T-helper 2 cell treated with Interferon-gamma antibody and Interleukin-4, amounts not matched to agents 5 μg/mL and 100 μg/mL, for 36 hours (primary cell): ENCODE measurements at regions not wholly inside any gene's neighbourhood (a gene's known extent, or its start where the extent isn't known, plus 50 kb on each side); places are given as distances from the start of the nearest gene placed in this dataset.
"Not testable (repeated sequence)": the region's sequence is repeated elsewhere in the genome, so short reads cannot be mapped to it uniquely, and the experiment has no call there.

Experiments used
- DNase-seq: peaks from one replicate; pipeline ENCODE4 v3.0.0; 2021; ENCODE audit warnings: low spot score
- H3K27ac Mint-ChIP-seq: one replicate; pipeline ENCODE4 v1.8.0; 2021; ENCODE audit warnings: mild to moderate bottlenecking, mixed read lengths
- H3K27me3 Mint-ChIP-seq: one replicate; pipeline ENCODE4 v1.8.0; 2021; ENCODE audit warnings: low read depth, mixed read lengths
- H3K36me3 Mint-ChIP-seq: one replicate; pipeline ENCODE4 v1.8.0; 2021; ENCODE audit warnings: low read depth, mixed read lengths
- H3K4me1 Mint-ChIP-seq: one replicate; pipeline ENCODE4 v1.8.0; 2021; ENCODE audit warnings: low read depth, mixed read lengths
- H3K4me3 Mint-ChIP-seq: one replicate; pipeline ENCODE4 v1.8.0; 2022; ENCODE audit warnings: mild to moderate bottlenecking, moderate library complexity, mixed read lengths
- H3K9me3 Mint-ChIP-seq: one replicate; pipeline ENCODE4 v1.8.0; 2021; ENCODE audit warnings: mixed read lengths

DNA sequence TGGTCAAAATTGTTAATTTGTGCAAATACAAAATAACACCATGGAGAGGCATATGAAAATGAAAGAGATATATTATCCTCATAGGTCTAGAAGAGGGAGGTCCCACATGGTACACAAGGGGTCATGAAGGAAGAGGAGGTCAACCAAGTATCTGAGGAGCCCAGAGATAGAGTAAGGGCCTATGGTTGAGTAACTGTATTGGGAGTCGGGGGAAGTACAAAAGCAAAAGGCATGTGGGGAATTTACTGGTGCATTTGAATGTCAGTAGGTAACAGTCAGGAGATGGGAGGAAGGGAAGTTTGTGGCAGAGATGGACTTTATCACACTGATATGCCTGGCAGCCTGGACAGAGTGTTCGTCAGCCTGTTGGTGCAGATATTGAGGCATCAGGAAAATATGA is 1113.7 kb downstream of the OTOL1 start:
- no peak for DNase-seq
- Mint-ChIP-seq H3K4me1 (no peaks in the 10 kb centered on the region), H3K36me3 (no peaks in the 10 kb centered on the region), H3K27me3 (no peaks in the 10 kb centered on the region), H3K9me3 (peaks cover 5% of the 10 kb centered on the region), H3K4me3 (no peak overlapping the region), H3K27ac (no peak overlapping the region)

- no peak for DNase-seq
- H3K36me3 Mint-ChIP-seq, result no peaks in the 10 kb centered on the region
- H3K4me1 Mint-ChIP-seq, result no peaks in the 10 kb centered on the region
- no peaks in the 10 kb centered on the region for H3K27me3 Mint-ChIP-seq
- no peak overlapping the region for H3K4me3 Mint-ChIP-seq
- H3K9me3 Mint-ChIP-seq, result peaks cover 5% of the 10 kb centered on the region
- H3K27ac Mint-ChIP-seq, result no peak overlapping the region
Measured at GRCh38 chr3:162612991-162613390, 1116.4 kb downstream of the OTOL1 start.

DNA sequence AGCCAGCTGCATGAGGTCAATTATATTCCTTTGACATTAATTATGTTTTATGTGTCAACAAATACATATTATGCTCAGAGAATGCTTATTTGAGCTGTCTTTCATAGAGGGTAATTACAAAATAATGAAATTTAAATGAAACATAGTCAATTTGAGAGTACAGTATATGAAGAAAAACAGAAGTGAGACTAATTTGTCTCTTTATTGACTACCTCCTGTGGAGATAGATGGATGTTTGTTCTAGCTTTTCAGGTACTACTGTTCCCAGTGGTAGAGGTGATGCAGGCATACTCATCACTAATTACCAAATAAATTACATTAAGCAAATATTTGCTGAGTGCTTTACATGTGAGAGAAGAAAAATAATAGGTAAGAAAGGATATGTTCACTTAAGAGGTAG is 1129.6 kb downstream of the OTOL1 start:
- H3K9me3 Mint-ChIP-seq, result peaks cover 9% of the 10 kb centered on the region

DNA sequence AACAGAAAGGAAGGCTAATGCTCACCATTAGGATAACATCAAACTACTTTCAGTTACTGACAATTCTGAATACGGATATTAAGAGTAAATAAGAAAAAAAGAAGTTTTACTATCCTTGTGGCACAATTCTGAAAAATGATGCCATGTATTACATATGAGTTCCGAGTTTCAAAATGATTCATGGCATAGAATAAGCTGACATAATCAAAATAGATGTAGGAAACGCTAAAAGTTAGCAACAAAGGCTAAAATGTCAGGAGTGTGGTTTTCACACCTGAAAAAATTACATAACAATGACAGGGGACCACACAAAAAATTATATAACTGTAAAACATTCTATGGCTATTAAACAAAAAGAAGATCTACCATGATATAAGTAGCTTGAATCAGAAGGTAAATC is 1131.9 kb downstream of the OTOL1 start:
- Mint-ChIP-seq H3K36me3 (no peaks in the 10 kb centered on the region), H3K9me3 (peaks cover 4% of the 10 kb centered on the region), H3K27me3 (no peaks in the 10 kb centered on the region), H3K4me3 (no peak overlapping the region), H3K27ac (no peak overlapping the region), H3K4me1 (no peaks in the 10 kb centered on the region)
- DNase-seq, result no peak

More for the DNA sequence above, 1129.6 kb downstream of the OTOL1 start:
- Mint-ChIP-seq H3K4me3 (no peak overlapping the region), H3K4me1 (no peaks in the 10 kb centered on the region), H3K27me3 (no peaks in the 10 kb centered on the region), H3K36me3 (no peaks in the 10 kb centered on the region), H3K27ac (no peak overlapping the region)
- no peak for DNase-seq

DNA sequence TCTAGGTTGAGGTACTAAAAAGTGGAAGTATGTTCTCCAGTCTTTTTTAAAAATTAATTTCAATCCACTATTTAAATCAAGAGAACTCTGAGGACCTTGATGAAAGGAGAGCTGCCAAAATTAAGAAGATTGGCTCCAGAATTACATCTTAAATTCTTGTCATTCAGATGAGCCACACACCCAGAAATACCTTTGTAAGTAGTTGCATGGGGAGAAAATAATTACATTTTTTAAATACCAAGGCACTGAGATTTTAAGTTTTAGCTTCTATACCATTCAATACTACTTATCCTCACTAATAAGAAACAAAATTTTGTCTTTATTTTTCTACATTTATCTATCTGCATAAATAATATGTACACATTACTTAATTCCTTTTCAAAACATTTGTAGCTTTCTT is 1132.8 kb downstream of the OTOL1 start:
- no peaks in the 10 kb centered on the region for H3K27me3 Mint-ChIP-seq
- no peak overlapping the region for H3K27ac Mint-ChIP-seq
- H3K4me1 Mint-ChIP-seq, result no peaks in the 10 kb centered on the region
- H3K9me3 Mint-ChIP-seq, result no peaks in the 10 kb centered on the region
- no peaks in the 10 kb centered on the region for H3K36me3 Mint-ChIP-seq
- H3K4me3 Mint-ChIP-seq, result no peak overlapping the region
- DNase-seq, result no peak

DNA sequence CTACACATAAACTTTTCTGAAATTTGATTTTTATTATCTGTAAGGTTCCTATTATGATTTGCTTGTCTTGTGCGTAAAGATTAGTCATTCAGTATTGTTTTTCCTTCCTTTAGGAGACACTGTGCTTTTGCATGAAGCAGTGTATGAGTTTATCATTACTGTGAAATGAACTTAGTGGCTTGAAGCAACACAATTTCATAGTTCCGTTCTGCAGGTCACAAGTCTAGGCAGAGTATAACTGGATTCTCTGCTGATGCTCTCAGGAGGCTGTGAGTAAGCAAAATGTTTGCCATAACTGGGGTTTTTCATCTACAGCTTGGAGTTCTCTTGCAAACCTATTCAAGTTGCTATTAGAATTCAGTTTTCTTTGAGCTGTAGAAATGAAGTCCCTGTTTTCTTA is 1136.1 kb downstream of the OTOL1 start:
- Mint-ChIP-seq H3K4me1 (no peaks in the 10 kb centered on the region), H3K27ac (no peak overlapping the region), H3K9me3 (no peaks in the 10 kb centered on the region), H3K4me3 (no peak overlapping the region), H3K27me3 (no peaks in the 10 kb centered on the region), H3K36me3 (no peaks in the 10 kb centered on the region)
- DNase-seq, result no peak

DNA sequence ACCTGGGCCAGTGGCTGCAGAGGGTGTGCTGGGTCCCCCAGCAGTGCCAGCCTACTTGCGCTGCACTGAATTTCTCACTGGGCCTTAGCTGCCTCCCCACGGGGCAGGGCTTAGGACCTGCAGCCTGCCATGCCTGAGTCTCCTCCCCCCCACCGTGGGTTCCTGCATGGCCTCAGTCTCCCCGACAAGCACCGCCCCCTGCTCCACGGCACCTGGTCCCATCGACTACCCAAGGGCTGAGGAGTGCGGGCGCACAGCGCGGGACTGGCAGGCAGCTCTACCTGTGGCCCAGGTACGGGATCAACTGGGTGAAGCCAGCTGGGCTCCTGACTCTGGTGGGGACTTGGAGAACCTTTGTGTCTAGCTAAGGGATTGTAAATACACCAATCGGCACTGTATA is 1143.6 kb downstream of the OTOL1 start:
- H3K36me3 Mint-ChIP-seq, H3K9me3 Mint-ChIP-seq, H3K4me1 Mint-ChIP-seq, H3K4me3 Mint-ChIP-seq, DNase-seq, H3K27me3 Mint-ChIP-seq, H3K27ac Mint-ChIP-seq: not testable (repeated sequence)

DNA sequence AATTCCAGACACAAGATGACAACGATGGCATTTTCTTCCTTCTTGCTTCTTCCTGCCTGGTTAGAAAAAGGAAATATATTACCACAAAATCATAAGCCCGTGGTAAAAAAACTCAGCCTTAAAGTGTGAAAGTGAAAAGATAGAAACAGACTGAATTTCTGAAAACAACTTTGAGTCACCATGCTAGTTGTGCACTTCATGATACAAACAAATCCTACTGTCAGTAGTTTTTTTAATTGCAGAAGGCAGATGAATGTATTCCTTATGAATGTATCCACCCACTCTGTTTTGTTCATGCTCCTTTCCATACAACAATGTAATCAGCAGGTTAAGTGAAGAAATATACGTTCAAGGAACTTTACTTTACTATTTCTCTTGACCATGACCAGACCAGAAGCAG is 1144.7 kb downstream of the OTOL1 start:
- peaks cover 3% of the 10 kb centered on the region for H3K9me3 Mint-ChIP-seq
- no peak overlapping the region for H3K4me3 Mint-ChIP-seq
- DNase-seq, result no peak
- no peaks in the 10 kb centered on the region for H3K27me3 Mint-ChIP-seq
- no peaks in the 10 kb centered on the region for H3K4me1 Mint-ChIP-seq
- H3K27ac Mint-ChIP-seq, result no peak overlapping the region
- H3K36me3 Mint-ChIP-seq, result no peaks in the 10 kb centered on the region

DNA sequence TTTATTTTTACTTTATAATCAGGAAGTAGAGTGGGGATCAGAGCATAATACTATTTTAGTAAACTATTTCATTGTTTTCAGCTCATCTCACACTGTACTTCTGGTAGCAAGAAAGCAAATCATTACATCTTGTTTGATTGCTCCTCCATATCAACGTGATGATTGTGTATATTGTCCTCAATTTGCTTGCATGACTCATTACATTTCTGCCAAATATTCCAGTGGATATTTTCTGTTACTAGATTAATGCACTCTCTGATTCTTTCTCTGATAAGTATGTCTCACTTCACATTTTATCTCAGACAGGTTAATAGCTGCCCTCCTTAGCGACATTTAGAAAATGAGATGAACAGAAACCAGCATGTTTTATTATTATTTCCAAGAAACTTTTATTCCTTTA is 1145.3 kb downstream of the OTOL1 start:
- peaks cover 9% of the 10 kb centered on the region for H3K9me3 Mint-ChIP-seq
- no peaks in the 10 kb centered on the region for H3K36me3 Mint-ChIP-seq
- no peak overlapping the region for H3K27ac Mint-ChIP-seq
- no peaks in the 10 kb centered on the region for H3K4me1 Mint-ChIP-seq
- no peak overlapping the region for H3K4me3 Mint-ChIP-seq
- H3K27me3 Mint-ChIP-seq, result no peaks in the 10 kb centered on the region
- no peak for DNase-seq

GRCh38 chr3:162643245-162643644 is 1146.6 kb downstream of the OTOL1 start:
- Mint-ChIP-seq H3K9me3 (peaks cover 18% of the 10 kb centered on the region), H3K27me3 (no peaks in the 10 kb centered on the region), H3K36me3 (no peaks in the 10 kb centered on the region), H3K27ac (no peak overlapping the region), H3K4me3 (no peak overlapping the region), H3K4me1 (no peaks in the 10 kb centered on the region)
- no peak for DNase-seq

- no peak overlapping the region for H3K4me3 Mint-ChIP-seq
Measured at GRCh38 chr3:162647321-162647720, 1150.7 kb downstream of the OTOL1 start.

DNA sequence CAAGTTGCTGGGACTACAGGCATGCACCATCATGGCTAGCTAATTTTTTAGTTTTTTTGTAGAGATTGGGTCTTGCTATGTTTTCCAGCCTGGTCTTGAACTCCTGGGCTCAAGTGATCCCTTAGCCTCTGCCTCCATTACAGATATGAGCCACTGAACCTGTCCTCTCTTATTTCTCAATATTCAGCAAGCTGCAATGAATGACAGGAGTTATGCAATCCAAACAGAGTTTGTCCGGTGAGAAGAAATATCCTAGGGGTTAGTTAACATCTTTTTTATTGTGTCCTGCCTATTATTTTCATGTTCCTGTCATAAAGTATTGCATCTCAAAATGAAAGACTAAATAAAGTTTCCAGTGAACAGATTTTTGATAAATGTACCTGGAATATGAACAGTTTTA is 1161.4 kb downstream of the OTOL1 start:
- Mint-ChIP-seq H3K27ac (no peak overlapping the region), H3K4me3 (no peak overlapping the region), H3K4me1 (no peaks in the 10 kb centered on the region), H3K36me3 (no peaks in the 10 kb centered on the region), H3K9me3 (peaks cover 8% of the 10 kb centered on the region), H3K27me3 (no peaks in the 10 kb centered on the region)
- no peak for DNase-seq

More at GRCh38 chr3:162647321-162647720, 1150.7 kb downstream of the OTOL1 start:
- Mint-ChIP-seq H3K9me3 (peaks cover 23% of the 10 kb centered on the region), H3K36me3 (no peaks in the 10 kb centered on the region), H3K4me1 (no peaks in the 10 kb centered on the region), H3K27ac (no peak overlapping the region), H3K27me3 (no peaks in the 10 kb centered on the region)
- no peak for DNase-seq

- no peaks in the 10 kb centered on the region for H3K27me3 Mint-ChIP-seq
- H3K9me3 Mint-ChIP-seq, result no peaks in the 10 kb centered on the region
- no peak overlapping the region for H3K27ac Mint-ChIP-seq
- H3K4me3 Mint-ChIP-seq, result no peak overlapping the region
- no peaks in the 10 kb centered on the region for H3K36me3 Mint-ChIP-seq
- no peaks in the 10 kb centered on the region for H3K4me1 Mint-ChIP-seq
- DNase-seq, result no peak
Measured at GRCh38 chr3:162665684-162666391, 1169.2 kb downstream of the OTOL1 start.

DNA sequence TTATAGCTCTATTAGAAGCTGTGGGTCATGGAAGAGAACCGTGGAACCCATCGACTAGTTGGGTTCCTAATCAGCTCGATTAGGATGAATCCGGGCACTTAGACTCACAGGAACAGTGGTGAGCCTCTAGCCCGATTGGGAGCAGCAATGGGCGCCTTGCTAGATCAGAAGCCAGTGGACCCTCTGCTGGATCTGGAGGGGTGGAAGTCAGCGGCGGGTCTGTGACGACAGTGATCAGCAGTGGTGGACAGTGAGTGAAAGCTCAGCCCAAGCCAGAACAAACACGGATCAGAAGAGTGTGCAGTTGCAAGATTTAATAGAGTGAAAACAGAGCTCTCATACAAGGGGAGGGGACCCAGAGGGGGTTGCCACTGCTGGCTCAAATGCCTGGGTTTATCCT is 1170.2 kb downstream of the OTOL1 start:
- H3K9me3 Mint-ChIP-seq, result no peaks in the 10 kb centered on the region
- H3K4me3 Mint-ChIP-seq, result no peak overlapping the region
- H3K4me1 Mint-ChIP-seq, result no peaks in the 10 kb centered on the region
- no peak overlapping the region for H3K27ac Mint-ChIP-seq
- H3K27me3 Mint-ChIP-seq, result no peaks in the 10 kb centered on the region
- DNase-seq, result no peak
- no peaks in the 10 kb centered on the region for H3K36me3 Mint-ChIP-seq

DNA sequence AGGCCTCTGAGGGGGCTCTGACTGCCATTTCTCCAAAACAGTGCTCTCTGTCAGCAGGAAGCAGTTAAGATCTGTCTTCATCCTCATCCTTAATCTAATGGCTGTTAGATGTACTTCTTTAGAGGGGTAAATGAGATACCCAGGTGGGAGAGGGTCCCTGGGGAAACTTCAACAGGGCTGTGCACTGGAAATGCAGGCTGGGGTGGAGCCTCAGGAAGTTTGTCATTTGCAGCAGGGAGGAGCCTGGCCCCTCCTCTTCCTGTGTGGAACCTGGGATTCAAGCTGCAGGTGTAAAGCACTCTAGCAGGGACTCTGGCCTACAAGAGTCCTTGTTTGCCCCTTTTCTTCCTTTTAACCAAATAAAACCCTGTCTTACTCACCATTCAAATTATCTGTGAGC is 1173.6 kb downstream of the OTOL1 start:
- H3K27me3 Mint-ChIP-seq, result no peaks in the 10 kb centered on the region
- H3K36me3 Mint-ChIP-seq, result no peaks in the 10 kb centered on the region
- H3K4me1 Mint-ChIP-seq, result no peaks in the 10 kb centered on the region
- no peak overlapping the region for H3K27ac Mint-ChIP-seq
- H3K9me3 Mint-ChIP-seq, result no peaks in the 10 kb centered on the region
- DNase-seq, result no peak
- H3K4me3 Mint-ChIP-seq, result no peak overlapping the region
